K562 (cell line): ENCODE measurements at regions not wholly inside any gene's neighbourhood (a gene's known extent, or its start where the extent isn't known, plus 50 kb on each side); places are given as distances from the start of the nearest gene placed in this dataset.

Experiments
- ATF3 ChIP-seq, 2 experiments: fragments of 450-650 bp in 1 of 2; sonication (generic) in 1 of 2; formaldehyde crosslinking in 1 of 2; IDR thresholded peaks in 1 of 2; conservative IDR thresholded peaks in 1 of 2; 2 replicates each; pipeline versions ENCODE4 v1.6.1 to v1.8.1; 2016 to 2023; ENCODE audit warnings: mild to moderate bottlenecking in 2 of 2, moderate library complexity in 2 of 2, inconsistent platforms in 1 of 2, missing genetic modification reagents in 1 of 2
- CBFB ChIP-seq: sonication (generic); formaldehyde crosslinking; IDR thresholded peaks from 2 replicates; pipeline ENCODE4 v1.4.0; 2020; ENCODE audit warnings: mild to moderate bottlenecking, missing genetic modification reagents
- CBX8 ChIP-seq: fragments of 200-600 bp; sonication (generic); IDR thresholded peaks from 2 replicates; pipeline ENCODE4 v1.6.1; 2012; ENCODE audit warnings: borderline replicate concordance, mixed run types, low read depth, mild to moderate bottlenecking, moderate library complexity, mixed read lengths, low read length, control low read depth, inconsistent platforms; ENCODE audit not compliant: poor library complexity, severe bottlenecking; ENCODE audit errors: extremely low read depth
- CTCF ChIP-seq, 3 experiments: IDR thresholded peaks in 2 of 3; conservative IDR thresholded peaks in 1 of 3; 2 replicates each; pipeline ENCODE4 v1.5.1; 2011 to 2012; ENCODE audit warnings: low read length in 3 of 3, mild to moderate bottlenecking in 3 of 3, control low read depth in 2 of 3, improper control_type of control experiment in 1 of 3, inconsistent platforms in 1 of 3, low read depth in 1 of 3, mixed read lengths in 1 of 3, moderate library complexity in 1 of 3; ENCODE audit not compliant: insufficient read depth in 2 of 3
- ETV6 ChIP-seq, 3 experiments: fragments of 150-350 bp in 1 of 3; sonication (generic) in 1 of 3; formaldehyde crosslinking in 1 of 3; IDR thresholded peaks; 2 replicates each; pipeline versions ENCODE4 v1.6.1 to v1.8.0; 2014 to 2022; ENCODE audit warnings: borderline replicate concordance in 2 of 3, low read depth in 2 of 3, antibody characterized with exemption in 1 of 3, low read length in 1 of 3, mild to moderate bottlenecking in 1 of 3, missing genetic modification reagents in 1 of 3
- GATA2 ChIP-seq: sonication (generic); formaldehyde crosslinking; IDR thresholded peaks from 2 replicates; pipeline ENCODE4 v1.4.0; 2020; ENCODE audit warnings: mild to moderate bottlenecking, missing genetic modification reagents
- GATAD2A ChIP-seq: fragments of 450-650 bp; IDR thresholded peaks from 2 replicates; pipeline ENCODE4 v1.6.1; 2017
- HMGN3 ChIP-seq: IDR thresholded peaks from 2 replicates; pipeline ENCODE4 v1.6.1; 2011; ENCODE audit warnings: borderline replicate concordance, low read depth, mild to moderate bottlenecking, mixed read lengths, low read length; ENCODE audit not compliant: insufficient read length; ENCODE audit errors: extremely low read depth
- MED1 ChIP-seq: sonication (generic); formaldehyde crosslinking; IDR thresholded peaks from 2 replicates; pipeline ENCODE4 v1.8.1; 2023; ENCODE audit warnings: missing genetic modification reagents, borderline replicate concordance
- RCOR1 ChIP-seq, 2 experiments: IDR thresholded peaks; 2 replicates each; pipeline ENCODE4 v1.6.1; 2012; ENCODE audit warnings: low read depth in 2 of 2, low read length in 2 of 2, borderline replicate concordance in 1 of 2, improper control_type of control experiment in 1 of 2
- ZNF280B ChIP-seq: fragments of 250-450 bp; sonication (Bioruptor Pico); IDR thresholded peaks from 2 replicates; pipeline ENCODE4 v1.5.1; 2021; ENCODE audit warnings: mild to moderate bottlenecking
- ZNF407 ChIP-seq: fragments of 450-650 bp; IDR thresholded peaks from 2 replicates; pipeline ENCODE4 v1.6.1; 2016; ENCODE audit warnings: low read depth

GRCh38 chr14:97200245-97200644 is 403.1 kb downstream of the VRK1 start:
- TF ChIP-seq ZNF280B (CRISPR knock-in tag) (no peak), GATAD2A (no peak), ZNF407 (no peak), CBX8 (no peak), CBFB (CRISPR knock-in tag) (no peak), CTCF (IDR thresholded peaks at IDR 0.05 in 2 of 3, conservative IDR thresholded peaks at IDR 0.05 in 1 of 3; ENCODE audit: insufficient read depth in 2 of 3, low read depth in 1 of 3, low read length in 3 of 3) (no peak), GATA2 (no peak), ATF3 (IDR thresholded peaks at IDR 0.05) (no peak), ATF3 (CRISPR knock-in tag; conservative IDR thresholded peaks at IDR 0.05) (no peak), HMGN3 (no peak), RCOR1 (IDR thresholded peaks at IDR 0.05; ENCODE audit: borderline replicate concordance in 1 of 2, low read depth in 2 of 2, low read length in 2 of 2) (no peak), ETV6 (IDR thresholded peaks at IDR 0.05; ENCODE audit: borderline replicate concordance in 1 of 2, low read depth in 2 of 2, low read length in 1 of 2) (no peak), ETV6 (CRISPR knock-in tag; IDR thresholded peaks at IDR 0.05; ENCODE audit: borderline replicate concordance) (no peak), MED1 (CRISPR knock-in tag) (no peak)
